Tibial artery (tissue), 4 donors: ENCODE measurements at regions not wholly inside any gene's neighbourhood (a gene's known extent, or its start where the extent isn't known, plus 50 kb on each side); places are given as distances from the start of the nearest gene placed in this dataset.
"Not testable (repeated sequence)": the region's sequence is repeated elsewhere in the genome, so short reads cannot be mapped to it uniquely, and the experiment has no call there.

Experiments used
- DNase-seq, 2 donors: peaks; one replicate each; pipeline ENCODE4 v3.0.0-alpha.2; 2019
- H3K27ac ChIP-seq, 2 donors: fragments of 200-600 bp; sonication (generic) in 1 of 2; 1 replicate in 1 of 2; 2 replicates in 1 of 2; pipeline ENCODE4 v1.5.1; 2018 to 2019; ENCODE audit warnings: mild to moderate bottlenecking in 1 of 2
- H3K27me3 ChIP-seq, 2 donors: fragments of 200-600 bp; sonication (generic) in 1 of 2; one replicate each; pipeline versions ENCODE4 v1.5.1 to v1.6.0; 2016 to 2019
- H3K36me3 ChIP-seq, 3 donors: fragments of 200-600 bp; sonication (generic) in 2 of 3; one replicate each; pipeline ENCODE4 v1.5.1; 2016 to 2019; ENCODE audit warnings: mild to moderate bottlenecking in 2 of 3
- H3K4me1 ChIP-seq, 4 donors: fragments of 200-600 bp; sonication (generic) in 2 of 4; 1 replicate in 3 of 4; 2 replicates in 1 of 4; pipeline ENCODE4 v1.5.1; 2016 to 2019
- H3K4me3 ChIP-seq, 2 donors: fragments of 200-600 bp; sonication (generic) in 1 of 2; 1 replicate in 1 of 2; 2 replicates in 1 of 2; pipeline ENCODE4 v1.5.1; 2018 to 2019; ENCODE audit warnings: mild to moderate bottlenecking in 2 of 2
- H3K9me3 ChIP-seq, 3 donors: fragments of 200-600 bp; sonication (generic) in 1 of 3; one replicate each; pipeline ENCODE4 v1.5.1; 2016 to 2019
- CTCF ChIP-seq, 2 experiments: fragments of 200-600 bp in 1 of 2; fragments of 450-650 bp in 1 of 2; IDR thresholded peaks; one replicate each; pipeline ENCODE4 v1.5.1; 2017 to 2019; ENCODE audit warnings: antibody characterized with exemption in 2 of 2, mild to moderate bottlenecking in 1 of 2, moderate library complexity in 1 of 2
- intact Hi-C: fragments of 100-400 bp; cut with DNase I; formaldehyde crosslinking; loops from one replicate; pipeline ENCODE4 v1.15.0; 2023; ENCODE audit warnings: low total_unique reads

- Histone ChIP-seq H3K9me3 (no peaks in the 10 kb centered on the region), H3K27me3 (no peaks in the 10 kb centered on the region), H3K27ac (no peak overlapping the region), H3K4me3 (no peak overlapping the region), H3K4me1 (no peaks in the 10 kb centered on the region), H3K36me3 (no peaks in the 10 kb centered on the region)
- DNase-seq, result no peak
- intact Hi-C loops, result no loop called here
- TF ChIP-seq CTCF (IDR thresholded peaks at IDR 0.05), result no peak
Observed at GRCh38 chr2:207434306-207434705, 95.5 kb upstream of the CREB1 start.

- TF ChIP-seq CTCF (IDR thresholded peaks at IDR 0.05), result no peak
- no peak for DNase-seq
- Histone ChIP-seq H3K27ac (no peak overlapping the region), H3K4me3 (no peak overlapping the region), H3K4me1 (no peaks in the 10 kb centered on the region), H3K27me3 (no peaks in the 10 kb centered on the region), H3K9me3 (no peaks in the 10 kb centered on the region), H3K36me3 (no peaks in the 10 kb centered on the region)
- intact Hi-C loops, result no loop called here
Observed at GRCh38 chr2:207434899-207435465, 94.8 kb upstream of the CREB1 start.

- no peak for TF ChIP-seq CTCF (IDR thresholded peaks at IDR 0.05)
Observed at GRCh38 chr2:207437136-207437523, 92.6 kb upstream of the CREB1 start.

GRCh38 chr2:207437524-207438143 lies 92.1 kb upstream of the CREB1 start:
- Histone ChIP-seq H3K4me3 (no peak overlapping the region), H3K27me3 (no peaks in the 10 kb centered on the region), H3K9me3 (no peaks in the 10 kb centered on the region), H3K27ac (no peak overlapping the region), H3K4me1 (no peaks in the 10 kb centered on the region), H3K36me3 (no peaks in the 10 kb centered on the region)
- intact Hi-C loops, result no loop called here
- DNase-seq, result no peak
- no peak for TF ChIP-seq CTCF (IDR thresholded peaks at IDR 0.05)

More at GRCh38 chr2:207437136-207437523, 92.6 kb upstream of the CREB1 start:
- H3K27me3 ChIP-seq, result no peaks in the 10 kb centered on the region
- H3K4me1 ChIP-seq, result no peaks in the 10 kb centered on the region
- H3K27ac ChIP-seq, result no peak overlapping the region
- H3K9me3 ChIP-seq, result no peaks in the 10 kb centered on the region
- no peak overlapping the region for H3K4me3 ChIP-seq
- intact Hi-C loops, result no loop called here
- no peak for DNase-seq
- no peaks in the 10 kb centered on the region for H3K36me3 ChIP-seq

GRCh38 chr2:207438414-207439126 lies 91.2 kb upstream of the CREB1 start:
- intact Hi-C loops, result no loop called here
- no peaks in the 10 kb centered on the region for H3K9me3 ChIP-seq
- H3K27me3 ChIP-seq, result no peaks in the 10 kb centered on the region
- H3K27ac ChIP-seq, result no peak overlapping the region
- no peaks in the 10 kb centered on the region for H3K4me1 ChIP-seq
- no peak for TF ChIP-seq CTCF (IDR thresholded peaks at IDR 0.05)
- no peaks in the 10 kb centered on the region for H3K36me3 ChIP-seq
- no peak for DNase-seq
- H3K4me3 ChIP-seq, result no peak overlapping the region

- H3K36me3 ChIP-seq, H3K4me1 ChIP-seq, H3K9me3 ChIP-seq, H3K27ac ChIP-seq, DNase-seq, H3K4me3 ChIP-seq, H3K27me3 ChIP-seq, intact Hi-C loops: not testable (repeated sequence)
Observed at GRCh38 chr2:207439881-207440280, 89.9 kb upstream of the CREB1 start.
